ENCODE measurements at regions not wholly inside any gene's neighbourhood (a gene's known extent, or its start where the extent isn't known, plus 50 kb on each side); places are given as distances from the start of the nearest gene placed in this dataset.

DNA sequence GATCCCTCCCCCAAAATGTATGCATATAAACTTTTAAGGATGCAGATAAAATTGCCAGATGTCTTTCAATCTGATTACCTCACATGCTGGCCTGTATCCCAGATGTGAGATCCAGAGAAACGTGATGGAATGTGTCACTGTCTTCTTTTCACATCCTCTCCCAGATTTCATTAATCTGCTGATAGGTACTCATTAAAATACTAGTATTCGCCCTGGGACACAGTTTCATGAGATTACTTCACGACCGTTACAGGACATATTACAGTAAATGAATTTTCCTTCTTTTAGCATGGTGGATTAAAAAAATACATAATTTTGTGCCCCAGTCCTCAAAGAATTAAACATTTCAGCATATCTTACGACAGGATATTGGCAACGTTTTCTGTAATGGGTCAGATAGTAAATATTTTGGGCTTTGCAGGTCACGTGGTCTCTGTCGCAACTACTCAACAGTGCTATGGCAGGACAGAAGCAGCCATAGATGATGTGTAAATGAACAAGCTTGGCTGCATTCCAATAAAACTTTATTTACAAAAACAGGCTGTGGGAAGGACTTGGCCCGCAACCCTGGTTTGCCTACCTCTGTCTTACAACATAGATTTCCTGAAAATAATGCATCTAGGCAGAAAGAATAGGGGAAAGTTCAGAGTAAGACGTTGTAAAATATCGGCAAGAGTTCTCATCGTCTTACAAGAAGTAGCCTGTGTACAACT lies 156.0 kb upstream of the DIO3 start:
- H3K4me3 ChIP-seq: no peak overlapping the region
- H3K36me3 ChIP-seq: no peaks in the 10 kb centered on the region
- DNase-seq (ENCODE audit: low spot score): peak; percentile 64
- H3K9me3 ChIP-seq: no peaks in the 10 kb centered on the region
- TF ChIP-seq, protein P1, sequence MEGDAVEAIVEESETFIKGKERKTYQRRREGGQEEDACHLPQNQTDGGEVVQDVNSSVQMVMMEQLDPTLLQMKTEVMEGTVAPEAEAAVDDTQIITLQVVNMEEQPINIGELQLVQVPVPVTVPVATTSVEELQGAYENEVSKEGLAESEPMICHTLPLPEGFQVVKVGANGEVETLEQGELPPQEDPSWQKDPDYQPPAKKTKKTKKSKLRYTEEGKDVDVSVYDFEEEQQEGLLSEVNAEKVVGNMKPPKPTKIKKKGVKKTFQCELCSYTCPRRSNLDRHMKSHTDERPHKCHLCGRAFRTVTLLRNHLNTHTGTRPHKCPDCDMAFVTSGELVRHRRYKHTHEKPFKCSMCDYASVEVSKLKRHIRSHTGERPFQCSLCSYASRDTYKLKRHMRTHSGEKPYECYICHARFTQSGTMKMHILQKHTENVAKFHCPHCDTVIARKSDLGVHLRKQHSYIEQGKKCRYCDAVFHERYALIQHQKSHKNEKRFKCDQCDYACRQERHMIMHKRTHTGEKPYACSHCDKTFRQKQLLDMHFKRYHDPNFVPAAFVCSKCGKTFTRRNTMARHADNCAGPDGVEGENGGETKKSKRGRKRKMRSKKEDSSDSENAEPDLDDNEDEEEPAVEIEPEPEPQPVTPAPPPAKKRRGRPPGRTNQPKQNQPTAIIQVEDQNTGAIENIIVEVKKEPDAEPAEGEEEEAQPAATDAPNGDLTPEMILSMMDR (IDR thresholded peaks at IDR 0.05): no peak
- no peak overlapping the region for H3K27ac ChIP-seq
- no peaks in the 10 kb centered on the region for H3K4me1 ChIP-seq
- no peaks in the 10 kb centered on the region for H3K27me3 ChIP-seq

GRCh38 chr14:101406921-101407320 lies 154.4 kb upstream of the DIO3 start:
- no peak overlapping the region for H3K4me3 ChIP-seq
- H3K27me3 ChIP-seq: no peaks in the 10 kb centered on the region
- H3K36me3 ChIP-seq: no peaks in the 10 kb centered on the region
- H3K27ac ChIP-seq: no peak overlapping the region
- DNase-seq (ENCODE audit: low spot score): no peak
- H3K4me1 ChIP-seq: no peaks in the 10 kb centered on the region
- no peaks in the 10 kb centered on the region for H3K9me3 ChIP-seq
- TF ChIP-seq, protein P1 (IDR thresholded peaks at IDR 0.05): no peak

DNA sequence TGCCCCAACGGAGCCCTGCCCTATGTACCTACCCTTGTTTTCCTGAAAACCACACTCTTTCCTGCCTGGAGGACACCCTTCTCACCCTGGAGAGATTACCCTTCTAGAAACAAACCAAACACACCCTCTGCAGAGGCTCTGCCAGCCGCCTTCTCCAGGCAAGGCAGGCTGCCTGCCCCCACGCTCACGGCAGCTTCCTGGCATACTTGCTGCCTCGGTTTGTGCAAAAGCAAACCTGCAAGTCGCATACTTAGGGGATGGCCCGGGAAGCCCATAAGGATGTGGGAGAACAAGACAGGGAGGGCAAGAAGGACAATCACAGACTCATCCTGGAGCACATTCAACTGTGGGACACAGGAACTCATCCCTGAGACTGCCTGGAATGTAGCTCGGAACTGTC lies 154.0 kb upstream of the DIO3 start:
- no peak for DNase-seq (ENCODE audit: low spot score)
- Histone ChIP-seq H3K4me3 (no peak overlapping the region), H3K4me1 (no peaks in the 10 kb centered on the region), H3K9me3 (no peaks in the 10 kb centered on the region), H3K27ac (no peak overlapping the region), H3K27me3 (no peaks in the 10 kb centered on the region), H3K36me3 (no peaks in the 10 kb centered on the region)
- TF ChIP-seq, protein P1 (IDR thresholded peaks at IDR 0.05): no peak

DNA sequence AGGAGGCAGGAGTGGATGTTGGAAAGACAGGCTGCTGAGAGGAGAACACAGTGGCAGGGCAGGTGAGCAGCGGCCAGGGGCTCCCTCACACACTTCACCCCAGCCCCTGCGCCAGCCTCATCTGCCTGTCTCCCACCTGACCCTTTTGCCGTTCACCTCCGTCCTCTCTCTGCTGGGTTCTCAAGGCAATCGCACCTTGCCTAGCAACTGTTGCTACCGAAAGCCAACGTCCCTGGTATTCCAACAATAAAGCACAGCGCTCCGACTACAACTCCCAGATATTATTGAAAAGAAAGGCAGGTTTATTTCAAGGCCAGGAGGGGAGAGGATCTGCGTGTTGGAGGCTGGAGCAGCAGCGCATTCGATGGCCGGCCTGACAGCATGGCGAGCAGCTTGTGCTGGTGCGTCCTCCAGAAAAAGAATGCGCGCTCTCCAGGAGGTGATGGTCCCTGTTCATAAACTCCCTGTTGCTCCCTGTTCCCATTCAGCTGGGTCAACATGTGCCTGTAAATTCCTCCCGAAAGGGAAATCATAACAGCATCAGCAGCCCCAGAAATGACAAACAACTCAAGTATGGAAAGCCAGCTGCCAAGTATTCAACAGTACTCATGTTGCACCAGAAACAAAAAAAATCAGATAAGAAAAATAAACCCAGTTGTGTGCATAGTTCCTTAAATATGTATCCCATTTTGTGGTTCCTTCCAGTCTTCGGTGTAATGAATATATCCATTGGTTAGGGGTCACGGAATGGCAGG lies 153.0 kb upstream of the DIO3 start:
- DNase-seq (ENCODE audit: low spot score): no peak
- H3K9me3 ChIP-seq: no peaks in the 10 kb centered on the region
- H3K27ac ChIP-seq: no peak overlapping the region
- H3K27me3 ChIP-seq: no peaks in the 10 kb centered on the region
- no peaks in the 10 kb centered on the region for H3K4me1 ChIP-seq
- TF ChIP-seq, protein P1 (IDR thresholded peaks at IDR 0.05): no peak
- H3K4me3 ChIP-seq: no peak overlapping the region
- no peaks in the 10 kb centered on the region for H3K36me3 ChIP-seq

GRCh38 chr14:101409006-101409543 lies 152.2 kb upstream of the DIO3 start:
- Histone ChIP-seq H3K4me3 (no peak overlapping the region), H3K36me3 (no peaks in the 10 kb centered on the region), H3K27ac (no peak overlapping the region), H3K4me1 (no peaks in the 10 kb centered on the region), H3K27me3 (no peaks in the 10 kb centered on the region), H3K9me3 (no peaks in the 10 kb centered on the region)
- TF ChIP-seq, protein P1 (IDR thresholded peaks at IDR 0.05): no peak
- no peak for DNase-seq (ENCODE audit: low spot score)

Measured in right atrium auricular region (tissue), 2 donors.